ENCODE measurements at regions not wholly inside any gene's neighbourhood (a gene's known extent, or its start where the extent isn't known, plus 50 kb on each side); places are given as distances from the start of the nearest gene placed in this dataset.

DNA sequence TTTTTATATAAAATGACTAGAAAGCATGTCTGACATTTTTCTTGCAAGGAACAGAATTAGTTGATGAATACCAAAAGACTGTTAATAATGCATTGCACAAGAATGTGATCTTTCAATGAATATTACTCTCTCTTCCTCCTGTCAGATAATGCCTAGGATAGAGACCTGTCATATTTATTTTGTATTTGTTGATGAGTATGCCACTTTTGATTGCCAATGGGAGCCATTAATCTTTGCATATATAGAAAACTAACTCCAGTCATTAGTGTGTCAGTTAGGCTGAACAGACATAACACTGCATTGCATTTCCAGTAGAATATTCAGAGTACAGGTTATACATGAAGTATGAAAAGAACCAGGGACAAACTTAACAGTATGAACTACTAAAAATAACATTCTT, 1125.3 kb downstream of the LRFN5 start:
- TF ChIP-seq CTCF (IDR thresholded peaks at IDR 0.05) (no peak), POLR2AphosphoS5 (IDR thresholded peaks at IDR 0.05; ENCODE audit: low read depth, low read length) (no peak), ELF1 (IDR thresholded peaks at IDR 0.05) (no peak), SMC3 (IDR thresholded peaks at IDR 0.05; ENCODE audit: low read depth, low read length) (no peak)
- TF ChIP-seq, protein P1, sequence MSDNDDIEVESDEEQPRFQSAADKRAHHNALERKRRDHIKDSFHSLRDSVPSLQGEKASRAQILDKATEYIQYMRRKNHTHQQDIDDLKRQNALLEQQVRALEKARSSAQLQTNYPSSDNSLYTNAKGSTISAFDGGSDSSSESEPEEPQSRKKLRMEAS (IDR thresholded peaks at IDR 0.05; ENCODE audit: low read depth): no peak

Measured in SK-N-SH (cell line).